H9 (cell line): ENCODE measurements at regions not wholly inside any gene's neighbourhood (a gene's known extent, or its start where the extent isn't known, plus 50 kb on each side); places are given as distances from the start of the nearest gene placed in this dataset.

Experiments used
- DNase-seq: peaks from one replicate; pipeline ENCODE4 v3.0.0-alpha.2; 2017
- H2AFZ ChIP-seq: one replicate; pipeline ENCODE4 v1.6.1; 2013; ENCODE audit warnings: mild to moderate bottlenecking, low read length, control low read depth, moderate library complexity
- H2AK5ac ChIP-seq: 2 replicates; pipeline ENCODE4 v1.6.1; 2013; ENCODE audit warnings: low read length, control low read depth, mixed read lengths; ENCODE audit not compliant: insufficient read length
- H2BK120ac ChIP-seq: one replicate; pipeline ENCODE4 v1.6.1; 2013; ENCODE audit warnings: low read depth, mild to moderate bottlenecking, low read length, control low read depth, inconsistent platforms; ENCODE audit not compliant: poor library complexity, severe bottlenecking
- H2BK12ac ChIP-seq: 2 replicates; pipeline ENCODE4 v1.6.1; 2013; ENCODE audit warnings: low read length, control low read depth, mixed read lengths, low read depth; ENCODE audit not compliant: insufficient read length
- H2BK15ac ChIP-seq: 2 replicates; pipeline ENCODE4 v1.6.1; 2013; ENCODE audit warnings: low read depth, low read length, control low read depth
- H2BK20ac ChIP-seq: one replicate; pipeline ENCODE4 v1.6.1; 2013; ENCODE audit warnings: low read depth, mild to moderate bottlenecking, low read length, control low read depth, inconsistent platforms; ENCODE audit not compliant: poor library complexity, severe bottlenecking
- H2BK5ac ChIP-seq: 2 replicates; pipeline ENCODE4 v1.6.1; 2013; ENCODE audit warnings: low read length, control low read depth, mixed read lengths; ENCODE audit not compliant: insufficient read length
- H3K14ac ChIP-seq: 2 replicates; pipeline ENCODE4 v1.6.1; 2013; ENCODE audit warnings: low read length, control low read depth; ENCODE audit not compliant: insufficient read depth
- H3K18ac ChIP-seq: 2 replicates; pipeline ENCODE4 v1.6.1; 2013; ENCODE audit warnings: low read depth, mild to moderate bottlenecking, mixed read lengths, low read length, control low read depth; ENCODE audit not compliant: insufficient read length
- H3K23ac ChIP-seq: 2 replicates; pipeline ENCODE4 v1.6.1; 2013; ENCODE audit warnings: low read length, control low read depth, mixed read lengths, low read depth; ENCODE audit not compliant: insufficient read length
- H3K23me2 ChIP-seq: 2 replicates; pipeline ENCODE4 v1.6.1; 2013; ENCODE audit warnings: low read depth, mild to moderate bottlenecking, mixed read lengths, low read length, control low read depth; ENCODE audit not compliant: insufficient read length, poor library complexity, severe bottlenecking
- H3K27ac ChIP-seq: 2 replicates; pipeline ENCODE4 v1.5.1; 2013; ENCODE audit warnings: low read length, control low read depth, mixed read lengths, low read depth; ENCODE audit not compliant: insufficient read length
- H3K27me3 ChIP-seq: 2 replicates; pipeline ENCODE4 v1.6.1; 2013; ENCODE audit warnings: low read length, control low read depth, inconsistent platforms; ENCODE audit not compliant: insufficient read depth
- H3K4ac ChIP-seq: 2 replicates; pipeline ENCODE4 v1.6.1; 2013; ENCODE audit warnings: low read depth, mild to moderate bottlenecking, control low read depth, inconsistent platforms, low read length, moderate library complexity
- H3K4me1 ChIP-seq: 2 replicates; pipeline ENCODE4 v1.6.1; 2013; ENCODE audit warnings: low read length, control low read depth, inconsistent platforms; ENCODE audit not compliant: insufficient read depth
- H3K4me2 ChIP-seq: 2 replicates; pipeline ENCODE4 v1.6.1; 2013; ENCODE audit warnings: low read length, control low read depth, mixed read lengths; ENCODE audit not compliant: insufficient read length, insufficient read depth
- H3K56ac ChIP-seq: 2 replicates; pipeline ENCODE4 v1.6.1; 2013; ENCODE audit warnings: low read depth, mild to moderate bottlenecking, mixed read lengths, low read length, control low read depth; ENCODE audit not compliant: insufficient read length
- H3K79me1 ChIP-seq: 2 replicates; pipeline ENCODE4 v1.6.1; 2013; ENCODE audit warnings: low read depth, mild to moderate bottlenecking, moderate library complexity, low read length, control low read depth, inconsistent platforms; ENCODE audit not compliant: insufficient read depth, poor library complexity, severe bottlenecking
- H3K79me2 ChIP-seq: 2 replicates; pipeline ENCODE4 v1.6.1; 2013; ENCODE audit warnings: low read length, control low read depth, inconsistent platforms; ENCODE audit not compliant: insufficient read depth
- H3K9ac ChIP-seq: 2 replicates; pipeline ENCODE4 v1.6.1; 2013; ENCODE audit warnings: low read length, control low read depth, mixed read lengths; ENCODE audit not compliant: insufficient read length; ENCODE audit errors: extremely low read depth
- H3K9me3 ChIP-seq: one replicate; pipeline ENCODE4 v1.6.1; 2013; ENCODE audit warnings: low read depth, low read length, inconsistent platforms; ENCODE audit not compliant: control insufficient read depth
- H3T11ph ChIP-seq: one replicate; pipeline ENCODE4 v1.6.1; 2013; ENCODE audit warnings: mild to moderate bottlenecking, low read length, control low read depth, inconsistent platforms
- H4K20me1 ChIP-seq: one replicate; pipeline ENCODE4 v1.6.1; 2013; ENCODE audit not compliant: control insufficient read depth, insufficient read length, insufficient read depth
- H4K5ac ChIP-seq: 2 replicates; pipeline ENCODE4 v1.6.1; 2013; ENCODE audit warnings: low read depth, mild to moderate bottlenecking, mixed read lengths, low read length, control low read depth; ENCODE audit not compliant: insufficient read length
- H4K8ac ChIP-seq: replicated peaks from 2 replicates; pipeline ENCODE4 v1.6.1; 2013; ENCODE audit warnings: low read length, control low read depth, mixed read lengths, low read depth; ENCODE audit not compliant: insufficient read length
- H4K91ac ChIP-seq: 2 replicates; pipeline ENCODE4 v1.6.1; 2013; ENCODE audit warnings: low read depth, mild to moderate bottlenecking, moderate library complexity, mixed read lengths, low read length, control low read depth; ENCODE audit not compliant: insufficient read length
- H3K27ac Mint-ChIP-seq, 3 experiments: 2 replicates in 2 of 3; 3 replicates in 1 of 3; pipeline ENCODE4 v1.8.0; 2020 to 2021; ENCODE audit warnings: mixed read lengths in 3 of 3, mild to moderate bottlenecking in 1 of 3, moderate library complexity in 1 of 3
- H3K27me3 Mint-ChIP-seq: 2 replicates; pipeline ENCODE4 v1.8.0; 2021; ENCODE audit warnings: low read depth, mild to moderate bottlenecking, moderate library complexity, mixed read lengths
- H3K36me3 Mint-ChIP-seq, 3 experiments: 2 replicates in 2 of 3; 3 replicates in 1 of 3; pipeline ENCODE4 v1.8.0; 2020 to 2021; ENCODE audit warnings: low read depth in 3 of 3, mixed read lengths in 3 of 3; ENCODE audit not compliant: insufficient read depth in 1 of 3
- H3K4me1 Mint-ChIP-seq, 2 experiments: 2 replicates each; pipeline ENCODE4 v1.8.0; 2020; ENCODE audit warnings: mixed read lengths in 2 of 2
- H3K4me3 Mint-ChIP-seq, 2 experiments: 2 replicates in 1 of 2; 3 replicates in 1 of 2; pipeline ENCODE4 v1.8.0; 2020 to 2021; ENCODE audit warnings: mild to moderate bottlenecking in 2 of 2, mixed read lengths in 2 of 2, moderate library complexity in 1 of 2
- H3K9me3 Mint-ChIP-seq, 2 experiments: 2 replicates in 1 of 2; 3 replicates in 1 of 2; pipeline ENCODE4 v1.8.0; 2020; ENCODE audit warnings: mild to moderate bottlenecking in 2 of 2, mixed read lengths in 2 of 2, moderate library complexity in 1 of 2
- CTCF ChIP-seq: fragments of 200-600 bp; sonication (generic); conservative IDR thresholded peaks from 3 replicates; pipeline ENCODE4 v1.8.0; 2021; ENCODE audit warnings: antibody characterized with exemption, mild to moderate bottlenecking
- WGBS: extraction: QIAGEN DNeasy Blood & Tissue Kit; methylation state at CpG from one replicate; pipeline ENCODE4 v1.1.7; 2013; ENCODE audit warnings: missing lambda C conversion rate, low lambda C conversion rate, mixed read lengths; ENCODE audit not compliant: insufficient read length; ENCODE audit errors: extremely low coverage; 5-methylcytosine and 5-hydroxymethylcytosine counted together

GRCh38 chr1:5140136-5140535 lies 485.7 kb downstream of the AJAP1 start:
- H2AK5ac ChIP-seq = no peak overlapping the region

More at GRCh38 chr1:5140136-5140535, 485.7 kb downstream of the AJAP1 start:
- Histone ChIP-seq H3K9ac (no peak overlapping the region), H3K4ac (no peak overlapping the region), H3K18ac (no peak overlapping the region), H4K8ac (no peak overlapping the region), H4K20me1 (no peaks in the 10 kb centered on the region), H2BK20ac (no peak overlapping the region), H3K79me1 (no peaks in the 10 kb centered on the region), H3K27ac (no peak overlapping the region), H3K23me2 (no peaks in the 10 kb centered on the region), H2BK12ac (no peak overlapping the region), H2BK5ac (no peak overlapping the region), H4K91ac (no peak overlapping the region), H3K27me3 (no peaks in the 10 kb centered on the region; the same call in 1 of the 2 replicates), H2AFZ (no peak overlapping the region), H3K14ac (no peak overlapping the region), H3K4me1 (no peaks in the 10 kb centered on the region), H2BK120ac (no peak overlapping the region), H3K56ac (no peak overlapping the region), H2BK15ac (no peak overlapping the region), H3T11ph (no peak overlapping the region), H3K9me3 (no peaks in the 10 kb centered on the region), H3K23ac (no peak overlapping the region), H3K79me2 (no peaks in the 10 kb centered on the region), H3K4me2 (no peak overlapping the region), H4K5ac (no peak overlapping the region)
- DNase-seq = no peak
- no CpG with 5 or more reads among the region's 5 CpGs for WGBS
- no peaks in the 10 kb centered on the region for H3K36me3 Mint-ChIP-seq
- H3K9me3 Mint-ChIP-seq = no peaks in the 10 kb centered on the region
- no peak for TF ChIP-seq CTCF
- no peak overlapping the region for H3K4me3 Mint-ChIP-seq
- H3K27ac Mint-ChIP-seq = no peak overlapping the region
- peaks cover 18% of the 10 kb centered on the region for H3K27me3 Mint-ChIP-seq
- peaks cover 15 to 18% of the 10 kb centered on the region in 2 experiments for H3K4me1 Mint-ChIP-seq
